K562 (cell line): ENCODE measurements at regions not wholly inside any gene's neighbourhood (a gene's known extent, or its start where the extent isn't known, plus 50 kb on each side); places are given as distances from the start of the nearest gene placed in this dataset.

ENCODE experiments used
- ATAC-seq: fragments of 200-7000 bp; cut with Tn5 transposase; 3 replicates; pipeline ENCODE4 v1.9.1; 2020; ENCODE audit warnings: moderate library complexity
- BruUV-seq: library from RNA; stranded (reverse); fragments of 400-500 nt; replicated peaks from 2 replicates; lab custom pipeline; 2021; lab: Mats Ljungman, UMichigan
- CTCF ChIA-PET: fragments of 300-600 bp; formaldehyde crosslinking; extraction: SDS; loops from one replicate; lab custom pipeline; 2021; ENCODE audit warnings: low intra/inter-chr PET ratio; lab: Yijun Ruan, JAX
- POLR2A ChIA-PET: fragments of 300-600, 350-650 bp; sonication (Branson Sonifier 250); formaldehyde crosslinking; extraction: SDS; loops from one replicate; lab custom pipeline; 2021; ENCODE audit warnings: antibody characterized with exemption, inconsistent platforms; lab: Yijun Ruan, JAX
- DNase-seq, 4 experiments: peaks; one replicate each; pipeline versions ENCODE4 v3.0.0 to v3.0.0-alpha.2; 2011 to 2018; ENCODE audit warnings: low spot score in 3 of 4, mixed read lengths in 3 of 4; ENCODE audit errors: extremely low read depth in 1 of 4
- FAIRE-seq: peaks from 2 replicates; lab custom pipeline; 2011; peaks lifted over from hg19 to GRCh38; lab: Jason Lieb, UNC
- H2AFZ ChIP-seq: 2 replicates; pipeline ENCODE4 v1.6.0; 2011; ENCODE audit warnings: low read depth, low read length, control low read depth, inconsistent platforms
- H3K27ac ChIP-seq: fragments of 200-600 bp; 3 replicates; pipeline ENCODE4 v1.8.0; 2011; ENCODE audit warnings: low read depth, mild to moderate bottlenecking, control low read depth, inconsistent platforms, low read length, moderate library complexity, mixed read lengths; ENCODE audit errors: extremely low read depth
- H3K27me3 ChIP-seq, 2 experiments: fragments of 300-600 bp in 1 of 2; 2 replicates in 1 of 2; 3 replicates in 1 of 2; pipeline versions ENCODE4 v1.6.0 to v1.8.0; 2011; ENCODE audit warnings: inconsistent platforms in 2 of 2, low read length in 2 of 2, mild to moderate bottlenecking in 1 of 2, mixed read lengths in 1 of 2, moderate library complexity in 1 of 2; ENCODE audit not compliant: control insufficient read depth in 2 of 2, insufficient read depth in 2 of 2
- H3K36me3 ChIP-seq: fragments of 300-600 bp; 3 replicates; pipeline ENCODE4 v1.8.0; 2011; ENCODE audit warnings: mild to moderate bottlenecking, low read length, inconsistent platforms; ENCODE audit not compliant: control insufficient read depth, insufficient read depth
- H3K4me1 ChIP-seq, 2 experiments: fragments of 200-600 bp in 1 of 2; replicated peaks in 1 of 2; 2 replicates in 1 of 2; 3 replicates in 1 of 2; pipeline versions ENCODE4 v1.5.1 to v1.8.0; 2011; ENCODE audit warnings: inconsistent platforms in 2 of 2, low read length in 2 of 2, mild to moderate bottlenecking in 1 of 2, mixed read lengths in 1 of 2, moderate library complexity in 1 of 2; ENCODE audit not compliant: control insufficient read depth in 2 of 2, insufficient read depth in 2 of 2
- H3K4me2 ChIP-seq: 2 replicates; pipeline ENCODE4 v1.6.1; 2011; ENCODE audit warnings: low read length, control low read depth, inconsistent platforms, mixed read lengths; ENCODE audit not compliant: insufficient read depth
- H3K4me3 ChIP-seq: fragments of 200-600 bp; sonication (generic), shearing (Covaris generic); 2 replicates; pipeline ENCODE4 v1.5.1; 2016; ENCODE audit warnings: control low read depth, inconsistent platforms
- H3K79me2 ChIP-seq: fragments of 200-600 bp; 3 replicates; pipeline ENCODE4 v1.8.0; 2011; ENCODE audit warnings: low read length, inconsistent platforms; ENCODE audit not compliant: control insufficient read depth, insufficient read depth
- H3K9ac ChIP-seq, 2 experiments: 2 replicates each; pipeline versions ENCODE4 v1.6.0 to v1.6.1; 2011; ENCODE audit warnings: low read depth in 2 of 2, low read length in 2 of 2, control low read depth in 1 of 2, inconsistent platforms in 1 of 2, mild to moderate bottlenecking in 1 of 2, mixed read lengths in 1 of 2; ENCODE audit not compliant: insufficient read depth in 1 of 2
- H3K9me1 ChIP-seq: one replicate; pipeline ENCODE4 v1.6.0; 2011; ENCODE audit warnings: inconsistent platforms, mild to moderate bottlenecking, low read length, moderate library complexity; ENCODE audit not compliant: control insufficient read depth, insufficient read depth
- H3K9me3 ChIP-seq: replicated peaks from 2 replicates; pipeline ENCODE4 v1.5.1; 2011; ENCODE audit warnings: low read depth, low read length, inconsistent platforms; ENCODE audit not compliant: control insufficient read depth, insufficient read depth
- H4K20me1 ChIP-seq: replicated peaks from 2 replicates; pipeline ENCODE4 v1.6.1; 2011; ENCODE audit warnings: low read length, inconsistent platforms, mixed read lengths; ENCODE audit not compliant: control insufficient read depth, insufficient read depth
- CTCF ChIP-seq, 3 experiments: IDR thresholded peaks in 2 of 3; conservative IDR thresholded peaks in 1 of 3; 2 replicates each; pipeline ENCODE4 v1.5.1; 2011 to 2012; ENCODE audit warnings: low read length in 3 of 3, mild to moderate bottlenecking in 3 of 3, control low read depth in 2 of 3, improper control_type of control experiment in 1 of 3, inconsistent platforms in 1 of 3, low read depth in 1 of 3, mixed read lengths in 1 of 3, moderate library complexity in 1 of 3; ENCODE audit not compliant: insufficient read depth in 2 of 3
- RAD21 ChIP-seq, 2 experiments: fragments of 250-450 bp in 1 of 2; fragments of 450-650 bp in 1 of 2; sonication (Bioruptor Pico) in 1 of 2; formaldehyde crosslinking in 1 of 2; IDR thresholded peaks in 1 of 2; conservative IDR thresholded peaks in 1 of 2; 2 replicates each; pipeline versions ENCODE4 v1.4.0 to v1.8.0; 2020 to 2022; ENCODE audit warnings: mild to moderate bottlenecking in 2 of 2, moderate library complexity in 1 of 2
- ZBTB33 ChIP-seq: sonication (generic); formaldehyde crosslinking; IDR thresholded peaks from 2 replicates; pipeline ENCODE4 v1.8.1; 2023; ENCODE audit warnings: mild to moderate bottlenecking, missing genetic modification reagents
- ZNF134 ChIP-seq: fragments of 250-450 bp; sonication (Bioruptor Pico); conservative IDR thresholded peaks from 2 replicates; pipeline ENCODE4 v1.4.0; 2020
- WGBS: fragments of 100-300 bp; shearing (Covaris generic); methylation state at CpG from one replicate; pipeline ENCODE4 v1.1.6; 2016; ENCODE audit warnings: low coverage, mixed read lengths; ENCODE audit not compliant: insufficient coverage; ENCODE audit errors: missing lambda C conversion rate; 5-methylcytosine and 5-hydroxymethylcytosine counted together
- in situ Hi-C: fragments of 300-500 bp; cut with MboI; formaldehyde crosslinking; loops from 4 replicates; pipeline ENCODE4 v1.15.0; 2018; ENCODE audit warnings: inconsistent platforms, mixed read lengths
- intact Hi-C: fragments of 100-400 bp; cut with micrococcal nuclease; formaldehyde crosslinking; loops from 2 replicates; pipeline ENCODE4 v1.14.2; 2022

GRCh38 chr7:156156734-156157408 is 344.6 kb upstream of the SHH start:
- in situ Hi-C loops, result no loop called here
- FAIRE-seq (peak; percentile 74), ATAC-seq (peak; percentile 89), DNase-seq (peak; percentile 45 to 59 (median 48))
- intact Hi-C loops, result no loop called here
- CTCF ChIA-PET, result no interaction called here
- no peak overlapping the region for H3K4me2 ChIP-seq
- peak in 1 of 2 experiments; percentile 41; a peak in 1 of 4 replicates for TF ChIP-seq RAD21 (CRISPR knock-in tag; conservative IDR thresholded peaks at IDR 0.05 in 1 of 2, IDR thresholded peaks at IDR 0.05 in 1 of 2)
- peak; percentile 54 to 63 (median 56); a peak in 5 of 6 replicates for TF ChIP-seq CTCF (IDR thresholded peaks at IDR 0.05 in 2 of 3, conservative IDR thresholded peaks at IDR 0.05 in 1 of 3; ENCODE audit: insufficient read depth in 2 of 3, low read depth in 1 of 3, low read length in 3 of 3)
- no peak for TF ChIP-seq ZBTB33 (CRISPR knock-in tag)
- no peak for TF ChIP-seq ZNF134 (CRISPR knock-in tag)
- no peak overlapping the region for H3K4me3 ChIP-seq
- H4K20me1 ChIP-seq, result 0 out of 2 replicates have a peak, but pooled peaks cover 6% of the 10 kb centered on the region
- no peak overlapping the region for H3K9ac ChIP-seq
- H3K27me3 ChIP-seq, result peaks cover 13 to 52% of the 10 kb centered on the region in 2 experiments
- no TSS peak for BruUV-seq
- H3K36me3 ChIP-seq, result no peaks in the 10 kb centered on the region
- no peaks in the 10 kb centered on the region for H3K79me2 ChIP-seq
- no peaks in the 10 kb centered on the region for H3K9me3 ChIP-seq
- H3K9me1 ChIP-seq, result no peaks in the 10 kb centered on the region
- POLR2A ChIA-PET, result interaction anchor here (0.6 to 1.8 kb wide), 3 partner anchors 11 to 316 kb away, joined by 3 to 5 read pairs (median 3); no protein-coding TSS in a partner anchor
- no peaks in the 10 kb centered on the region for H3K4me1 ChIP-seq
- 2% methylated on average over 20 of the region's 20 CpGs for WGBS
- H3K27ac ChIP-seq, result no peak overlapping the region
- H2AFZ ChIP-seq, result no peak overlapping the region
